GM11168 (cell line): ENCODE measurements at regions not wholly inside any gene's neighbourhood (a gene's known extent, or its start where the extent isn't known, plus 50 kb on each side); places are given as distances from the start of the nearest gene placed in this dataset.
"Not testable (repeated sequence)": the region's sequence is repeated elsewhere in the genome, so short reads cannot be mapped to it uniquely, and the experiment has no call there.

Experiments
- in situ Hi-C: fragments of 300-500 bp; cut with MboI; formaldehyde crosslinking; loops from one replicate; pipeline ENCODE4 v1.12.0; 2022; ENCODE audit warnings: low sequenced_read_pairs; ENCODE audit not compliant: unreplicated experiment

GRCh38 chr16:86854626-86855294 is 276.4 kb downstream of the FOXL1 start:
- in situ Hi-C loops: no loop called here

- in situ Hi-C loops: no loop called here
Observed at GRCh38 chr16:86856946-86857586, 278.7 kb downstream of the FOXL1 start.

GRCh38 chr16:86857807-86858206 is 279.5 kb downstream of the FOXL1 start:
- in situ Hi-C loops: no loop called here

- in situ Hi-C loops: no loop called here
Observed at GRCh38 chr16:86858501-86858900, 280.2 kb downstream of the FOXL1 start.

- in situ Hi-C loops: not testable (repeated sequence)
Observed at GRCh38 chr16:86861270-86861858, 283.0 kb downstream of the FOXL1 start.

- in situ Hi-C loops: no loop called here
Observed at GRCh38 chr16:86862595-86863280, 284.4 kb downstream of the FOXL1 start.

GRCh38 chr16:86863609-86864008 is 285.3 kb downstream of the FOXL1 start:
- in situ Hi-C loops: no loop called here

- in situ Hi-C loops: no loop called here
Observed at GRCh38 chr16:86864586-86864985, 286.2 kb downstream of the FOXL1 start.

GRCh38 chr16:86865851-86866662 is 287.7 kb downstream of the FOXL1 start:
- in situ Hi-C loops: no loop called here

- in situ Hi-C loops: no loop called here
Observed at GRCh38 chr16:86866986-86867722, 288.8 kb downstream of the FOXL1 start.

- in situ Hi-C loops: no loop called here
Observed at GRCh38 chr16:86868070-86868469, 289.7 kb downstream of the FOXL1 start.

- in situ Hi-C loops: no loop called here
Observed at GRCh38 chr16:86868786-86869185, 290.4 kb downstream of the FOXL1 start.

- in situ Hi-C loops: no loop called here
Observed at GRCh38 chr16:86869288-86870022, 291.1 kb downstream of the FOXL1 start.

GRCh38 chr16:86870380-86870779 is 292.0 kb downstream of the FOXL1 start:
- in situ Hi-C loops: no loop called here

GRCh38 chr16:86872131-86872530 is 293.8 kb downstream of the FOXL1 start:
- in situ Hi-C loops: no loop called here

- in situ Hi-C loops: no loop called here
Observed at GRCh38 chr16:86872833-86873232, 294.5 kb downstream of the FOXL1 start.

- in situ Hi-C loops: no loop called here
Observed at GRCh38 chr16:86874141-86874540, 295.8 kb downstream of the FOXL1 start.

- in situ Hi-C loops: no loop called here
Observed at GRCh38 chr16:86876499-86876898, 298.1 kb downstream of the FOXL1 start.

- in situ Hi-C loops: no loop called here
Observed at GRCh38 chr16:86877108-86877507, 298.8 kb downstream of the FOXL1 start.
